IMR-90 (cell line): ENCODE measurements at regions not wholly inside any gene's neighbourhood (a gene's known extent, or its start where the extent isn't known, plus 50 kb on each side); places are given as distances from the start of the nearest gene placed in this dataset.

ENCODE experiments used
- ATAC-seq: fragments of 200-7000 bp; cut with Tn5 transposase; 2 replicates; pipeline ENCODE4 v1.9.1; 2020; ENCODE audit warnings: low read depth, mild to moderate bottlenecking, moderate library complexity
- BruUV-seq: library from RNA; stranded (reverse); fragments of 400-500 nt; replicated peaks from 2 replicates; lab custom pipeline; 2021; lab: Mats Ljungman, UMichigan
- CTCF ChIA-PET: fragments of 300-600 bp; formaldehyde crosslinking; extraction: SDS; loops from one replicate; lab custom pipeline; 2021; ENCODE audit warnings: antibody characterized with exemption; lab: Yijun Ruan, JAX
- POLR2A ChIA-PET: fragments of 300-600 bp; sonication (Branson Sonifier 250); formaldehyde crosslinking; loops from one replicate; lab custom pipeline; 2022; ENCODE audit warnings: antibody characterized with exemption; ENCODE audit not compliant: unreplicated experiment; lab: Charles Lee
- DNase-seq: peaks from one replicate; pipeline ENCODE4 v3.0.0; 2013
- H2AFZ ChIP-seq: replicated peaks from 2 replicates; pipeline ENCODE3; 2013; ENCODE audit warnings: low read length, mild to moderate bottlenecking; ENCODE audit not compliant: poor library complexity
- H2AK5ac ChIP-seq: 2 replicates; pipeline ENCODE4 v1.6.1; 2013; ENCODE audit warnings: low read depth, low read length, inconsistent platforms
- H2AK9ac ChIP-seq: replicated peaks from 2 replicates; pipeline ENCODE3; 2013; ENCODE audit warnings: mild to moderate bottlenecking, low read depth, low read length, moderate library complexity; ENCODE audit not compliant: poor library complexity
- H2BK120ac ChIP-seq: 2 replicates; pipeline ENCODE4 v1.6.1; 2013; ENCODE audit warnings: low read depth, low read length, inconsistent platforms
- H2BK15ac ChIP-seq: 3 replicates; pipeline ENCODE4 v1.6.1; 2013; ENCODE audit warnings: low read depth, low read length, inconsistent platforms
- H2BK20ac ChIP-seq: 2 replicates; pipeline ENCODE4 v1.6.1; 2013; ENCODE audit warnings: low read depth, mild to moderate bottlenecking, inconsistent platforms, low read length, moderate library complexity
- H2BK5ac ChIP-seq: 2 replicates; pipeline ENCODE4 v1.6.1; 2013; ENCODE audit warnings: mild to moderate bottlenecking, low read depth, low read length, inconsistent platforms; ENCODE audit not compliant: poor library complexity, severe bottlenecking
- H3K14ac ChIP-seq: replicated peaks from 2 replicates; pipeline ENCODE4 v1.6.1; 2013; ENCODE audit warnings: low read depth, low read length, inconsistent platforms
- H3K18ac ChIP-seq: 2 replicates; pipeline ENCODE4 v1.6.1; 2013; ENCODE audit warnings: low read depth, low read length, control low read depth
- H3K23ac ChIP-seq: 2 replicates; pipeline ENCODE4 v1.6.1; 2013; ENCODE audit warnings: low read depth, low read length, inconsistent platforms
- H3K27ac ChIP-seq: 2 replicates; pipeline ENCODE4 v1.5.1; 2013; ENCODE audit warnings: mild to moderate bottlenecking, control low read depth, low read length; ENCODE audit not compliant: insufficient read depth
- H3K27me3 ChIP-seq: 2 replicates; pipeline ENCODE4 v1.6.1; 2013; ENCODE audit warnings: low read length; ENCODE audit not compliant: control insufficient read depth, insufficient read depth
- H3K36me3 ChIP-seq: 2 replicates; pipeline ENCODE4 v1.6.1; 2013; ENCODE audit warnings: low read length, mixed read lengths; ENCODE audit not compliant: control insufficient read depth, insufficient read depth
- H3K4ac ChIP-seq: 2 replicates; pipeline ENCODE4 v1.6.1; 2013; ENCODE audit warnings: low read depth, low read length, inconsistent platforms
- H3K4me1 ChIP-seq: 2 replicates; pipeline ENCODE4 v1.6.1; 2013; ENCODE audit warnings: low read length, mixed read lengths; ENCODE audit not compliant: control insufficient read depth, insufficient read depth
- H3K4me2 ChIP-seq: 2 replicates; pipeline ENCODE4 v1.6.1; 2013; ENCODE audit warnings: low read depth, mild to moderate bottlenecking, control low read depth, low read length, moderate library complexity
- H3K4me3 ChIP-seq: 2 replicates; pipeline ENCODE4 v1.5.1; 2013; ENCODE audit warnings: low read depth, mild to moderate bottlenecking, control low read depth, low read length, moderate library complexity; ENCODE audit not compliant: insufficient read depth
- H3K56ac ChIP-seq: 2 replicates; pipeline ENCODE4 v1.6.1; 2013; ENCODE audit warnings: low read length, inconsistent platforms; ENCODE audit not compliant: insufficient read depth; ENCODE audit errors: extremely low read depth
- H3K79me1 ChIP-seq, 2 experiments: 2 replicates each; pipeline ENCODE4 v1.6.1; 2013; ENCODE audit warnings: low read length in 2 of 2, inconsistent platforms in 1 of 2, low read depth in 1 of 2
- H3K9ac ChIP-seq: 2 replicates; pipeline ENCODE4 v1.6.1; 2013; ENCODE audit warnings: low read depth, low read length, control low read depth
- H3K9me1 ChIP-seq: 2 replicates; pipeline ENCODE4 v1.6.1; 2013; ENCODE audit warnings: low read length, inconsistent platforms; ENCODE audit not compliant: insufficient read depth
- H3K9me3 ChIP-seq: 2 replicates; pipeline ENCODE4 v1.6.1; 2013; ENCODE audit warnings: low read length; ENCODE audit not compliant: control insufficient read depth, insufficient read depth
- H4K20me1 ChIP-seq: 2 replicates; pipeline ENCODE4 v1.6.1; 2013; ENCODE audit warnings: low read length, inconsistent platforms; ENCODE audit not compliant: insufficient read depth
- H4K5ac ChIP-seq: 2 replicates; pipeline ENCODE4 v1.6.1; 2013; ENCODE audit warnings: mild to moderate bottlenecking, low read depth, low read length, control low read depth
- H4K8ac ChIP-seq, 2 experiments: 2 replicates each; pipeline ENCODE4 v1.6.1; 2013; ENCODE audit warnings: low read depth in 2 of 2, low read length in 2 of 2, control low read depth in 1 of 2, inconsistent platforms in 1 of 2
- H4K91ac ChIP-seq: 2 replicates; pipeline ENCODE4 v1.6.1; 2013; ENCODE audit warnings: low read depth, low read length, inconsistent platforms; ENCODE audit not compliant: insufficient read depth
- BHLHE40 ChIP-seq: fragments of 150-350 bp; IDR thresholded peaks from 2 replicates; pipeline ENCODE4 v1.6.1; 2016; ENCODE audit warnings: mild to moderate bottlenecking, low read depth, low read length
- CEBPB ChIP-seq: IDR thresholded peaks from 2 replicates; pipeline ENCODE4 v1.6.1; 2012; ENCODE audit warnings: low read depth, low read length, improper control_type of control experiment
- CHD1 ChIP-seq: IDR thresholded peaks from 2 replicates; pipeline ENCODE4 v1.6.1; 2012; ENCODE audit warnings: low read depth, low read length, improper control_type of control experiment
- CTCF ChIP-seq: conservative IDR thresholded peaks from 2 replicates; pipeline ENCODE4 v1.5.1; 2012; ENCODE audit warnings: mild to moderate bottlenecking, low read depth, low read length, improper control_type of control experiment
- FOS ChIP-seq: fragments of 150-350 bp; IDR thresholded peaks from 2 replicates; pipeline ENCODE4 v1.6.1; 2016; ENCODE audit warnings: low read depth, low read length
- MAFK ChIP-seq: IDR thresholded peaks from 2 replicates; pipeline ENCODE4 v1.6.1; 2012; ENCODE audit warnings: low read depth, low read length, improper control_type of control experiment
- MXI1 ChIP-seq: IDR thresholded peaks from 2 replicates; pipeline ENCODE4 v1.6.1; 2012; ENCODE audit warnings: low read depth, mild to moderate bottlenecking, low read length, moderate library complexity, borderline replicate concordance
- NFE2L2 ChIP-seq: fragments of 150-350 bp; IDR thresholded peaks from 2 replicates; pipeline ENCODE4 v1.6.1; 2016; ENCODE audit warnings: low read depth, mild to moderate bottlenecking, low read length
- POLR2A ChIP-seq: IDR thresholded peaks from 2 replicates; pipeline ENCODE4 v1.6.1; 2012; ENCODE audit warnings: mild to moderate bottlenecking, low read depth, low read length
- RAD21 ChIP-seq: IDR thresholded peaks from 2 replicates; pipeline ENCODE4 v1.6.1; 2012; ENCODE audit warnings: low read length, improper control_type of control experiment
- RCOR1 ChIP-seq: IDR thresholded peaks from 2 replicates; pipeline ENCODE4 v1.6.1; 2012; ENCODE audit warnings: mild to moderate bottlenecking, low read length, improper control_type of control experiment; ENCODE audit not compliant: insufficient replicate concordance
- RFX5 ChIP-seq: IDR thresholded peaks from 2 replicates; pipeline ENCODE4 v1.8.0; 2012; ENCODE audit warnings: low read depth, mild to moderate bottlenecking, low read length, moderate library complexity
- SMC3 ChIP-seq: fragments of 150-350 bp; IDR thresholded peaks from 2 replicates; pipeline ENCODE4 v1.6.1; 2016; ENCODE audit warnings: low read depth, mild to moderate bottlenecking, antibody characterized with exemption, low read length, moderate library complexity
- USF2 ChIP-seq: fragments of 150-350 bp; IDR thresholded peaks from 2 replicates; pipeline ENCODE4 v1.6.1; 2017; ENCODE audit warnings: mild to moderate bottlenecking, antibody characterized with exemption, low read length, low read depth
- WGBS, 2 experiments: methylation state at CpG; one replicate each; pipeline versions ENCODE4 v1.1.5 to v1.1.7; 2013; ENCODE audit warnings: missing lambda C conversion rate in 2 of 2; ENCODE audit not compliant: insufficient read length in 1 of 2; ENCODE audit errors: extremely low coverage in 2 of 2; 5-methylcytosine and 5-hydroxymethylcytosine counted together
- dilution Hi-C: fragments of 300-500 bp; cut with HindIII; formaldehyde crosslinking; loops from one replicate; pipeline ENCODE4 v1.14.3; 2018; ENCODE audit warnings: low sequenced_read_pairs; ENCODE audit not compliant: unreplicated experiment
- in situ Hi-C: fragments of 300-500 bp; cut with MboI; formaldehyde crosslinking; loops from 3 replicates; pipeline ENCODE4 v1.14.3; 2019; ENCODE audit warnings: low sequenced_read_pairs, inconsistent platforms, mixed read lengths
- intact Hi-C: fragments of 100-400 bp; cut with micrococcal nuclease; formaldehyde crosslinking; loops from 2 replicates; pipeline ENCODE4 v1.10.0; 2022
- TF ChIP-seq, protein P1 (sequence below): fragments of 150-350 bp; IDR thresholded peaks from 2 replicates; pipeline ENCODE4 v1.6.1; 2016; ENCODE audit warnings: low read depth, mild to moderate bottlenecking, low read length, moderate library complexity, borderline replicate concordance

DNA sequence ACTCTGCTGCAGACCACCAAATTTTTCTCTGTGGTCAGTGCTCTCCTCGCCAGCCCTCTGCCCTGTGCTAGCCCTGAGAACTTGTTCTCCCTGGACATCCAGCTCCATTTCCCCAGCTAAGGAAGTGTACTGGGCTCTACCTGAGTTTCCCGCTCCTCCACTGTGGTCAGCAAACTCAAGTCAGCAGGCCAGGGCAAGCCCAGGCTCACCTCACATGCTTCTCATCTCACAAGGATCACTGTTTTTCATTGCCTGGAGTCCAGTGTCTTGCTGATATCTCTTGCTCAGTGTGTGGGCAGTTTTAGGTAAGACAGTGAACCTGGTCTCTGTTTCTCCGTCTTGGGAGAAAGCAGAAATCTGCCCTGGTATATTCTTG is 201.4 kb downstream of the FOXO1 start:
- no TSS peak for BruUV-seq
- Histone ChIP-seq H3K79me1 (no peaks in the 10 kb centered on the region), H3K23ac (no peak overlapping the region), H3K18ac (no peak overlapping the region), H4K8ac (no peak overlapping the region), H3K4me3 (no peak overlapping the region), H2AK5ac (no peak overlapping the region), H2AK9ac (no peak overlapping the region), H3K27me3 (no peaks in the 10 kb centered on the region), H2BK20ac (no peak overlapping the region), H2BK120ac (no peak overlapping the region), H3K9ac (no peak overlapping the region), H3K56ac (no peak overlapping the region), H4K5ac (no peak overlapping the region), H3K14ac (no peak overlapping the region), H4K20me1 (no peaks in the 10 kb centered on the region), H3K9me3 (peaks cover 2% of the 10 kb centered on the region), H2BK5ac (no peak overlapping the region), H2BK15ac (no peak overlapping the region), H2AFZ (no peak overlapping the region), H3K4me2 (no peak overlapping the region), H3K27ac (no peak overlapping the region), H3K9me1 (no peaks in the 10 kb centered on the region), H4K91ac (no peak overlapping the region), H3K4ac (no peak overlapping the region), H3K36me3 (no peaks in the 10 kb centered on the region), H3K4me1 (no peaks in the 10 kb centered on the region)
- TF ChIP-seq RCOR1 (no peak), USF2 (no peak), CHD1 (no peak), MAFK (no peak), RAD21 (no peak), BHLHE40 (no peak), CTCF (no peak), RFX5 (no peak), SMC3 (no peak), MXI1 (no peak), NFE2L2 (no peak), CEBPB (no peak), FOS (no peak), POLR2A (no peak)
- TF ChIP-seq, protein P1, sequence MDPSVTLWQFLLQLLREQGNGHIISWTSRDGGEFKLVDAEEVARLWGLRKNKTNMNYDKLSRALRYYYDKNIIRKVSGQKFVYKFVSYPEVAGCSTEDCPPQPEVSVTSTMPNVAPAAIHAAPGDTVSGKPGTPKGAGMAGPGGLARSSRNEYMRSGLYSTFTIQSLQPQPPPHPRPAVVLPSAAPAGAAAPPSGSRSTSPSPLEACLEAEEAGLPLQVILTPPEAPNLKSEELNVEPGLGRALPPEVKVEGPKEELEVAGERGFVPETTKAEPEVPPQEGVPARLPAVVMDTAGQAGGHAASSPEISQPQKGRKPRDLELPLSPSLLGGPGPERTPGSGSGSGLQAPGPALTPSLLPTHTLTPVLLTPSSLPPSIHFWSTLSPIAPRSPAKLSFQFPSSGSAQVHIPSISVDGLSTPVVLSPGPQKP, result no peak
- DNase-seq (no peak), ATAC-seq (no peak)
- WGBS, 2 experiments, result 67% methylated on average over 1 of the region's 3 CpGs; no CpG with 5 or more reads in 1 of the 2 experiments
- in situ Hi-C loops, result no loop called here
- POLR2A ChIA-PET, result no interaction called here
- dilution Hi-C loops, result no loop called here
- intact Hi-C loops, result no loop called here
- CTCF ChIA-PET, result no interaction called here
